ENCODE measurements at regions not wholly inside any gene's neighbourhood (a gene's known extent, or its start where the extent isn't known, plus 50 kb on each side); places are given as distances from the start of the nearest gene placed in this dataset.

- DNase-seq (ENCODE audit: low spot score) (no peak), ATAC-seq (ENCODE audit: low FRiP score) (peak; percentile 97)
- TF ChIP-seq CTCF (IDR thresholded peaks at IDR 0.05), result no peak
These were observed 53.0 kb upstream of the DAPP1 start for GRCh38 chr4:99763635-99764101.

DNA sequence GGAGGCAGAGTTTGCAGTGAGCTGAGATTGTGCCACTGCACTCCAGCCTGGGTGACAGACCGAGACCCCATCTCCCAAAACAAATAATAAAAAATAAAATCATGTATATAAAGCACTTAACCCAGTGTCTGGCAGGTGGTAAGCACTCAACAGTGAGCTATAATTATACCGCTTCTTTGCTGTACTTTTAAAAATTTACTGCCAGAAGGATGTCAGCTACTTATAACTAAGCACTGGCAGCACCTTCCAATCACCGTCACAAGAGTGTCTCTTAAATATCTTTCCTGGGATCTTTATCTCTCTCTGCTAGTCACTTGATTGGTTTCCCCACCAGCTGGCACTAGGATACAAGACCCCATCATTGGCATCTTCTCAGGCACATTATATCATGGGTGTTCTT is 53.9 kb upstream of the DAPP1 start:
- DNase-seq (ENCODE audit: low spot score), result no peak
- no peak for ATAC-seq (ENCODE audit: low FRiP score)
- TF ChIP-seq CTCF (IDR thresholded peaks at IDR 0.05), result no peak

- ATAC-seq (ENCODE audit: low FRiP score) (no peak), DNase-seq (ENCODE audit: low spot score) (no peak)
- TF ChIP-seq CTCF (IDR thresholded peaks at IDR 0.05), result no peak
These were observed 56.6 kb upstream of the DAPP1 start for GRCh38 chr4:99759988-99760387.

DNA sequence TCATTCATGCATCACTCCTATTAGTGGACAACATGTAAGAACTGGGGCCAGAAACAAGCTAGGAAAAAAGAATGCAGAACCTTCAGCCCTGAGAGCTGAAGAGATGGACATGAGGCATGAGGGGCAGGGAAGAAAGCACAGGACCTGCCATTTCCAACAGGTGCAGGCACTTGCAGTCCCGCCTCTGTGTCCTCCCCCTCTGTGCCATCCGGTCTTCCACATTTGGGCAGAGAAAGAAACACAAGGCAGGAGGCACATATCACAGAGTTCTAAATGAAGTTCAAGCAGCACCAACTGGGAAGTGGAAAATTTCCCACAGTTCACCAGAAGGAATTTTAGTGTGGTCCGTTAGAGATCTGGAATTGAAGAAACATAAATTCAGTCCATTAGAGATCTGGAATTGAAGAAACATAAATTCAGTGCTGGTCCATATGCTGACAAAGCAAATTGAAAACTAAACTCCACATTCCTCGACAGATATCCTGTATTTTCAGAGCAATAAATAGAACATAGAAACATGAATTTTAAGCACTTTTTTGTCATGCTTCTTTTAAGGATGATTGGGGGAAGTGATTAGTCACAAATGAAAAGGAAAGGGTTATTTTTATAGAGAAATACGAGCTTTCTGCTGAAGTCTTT is 57.2 kb upstream of the DAPP1 start:
- TF ChIP-seq CTCF (IDR thresholded peaks at IDR 0.05), result no peak
- DNase-seq (ENCODE audit: low spot score) (no peak), ATAC-seq (ENCODE audit: low FRiP score) (no peak)

DNA sequence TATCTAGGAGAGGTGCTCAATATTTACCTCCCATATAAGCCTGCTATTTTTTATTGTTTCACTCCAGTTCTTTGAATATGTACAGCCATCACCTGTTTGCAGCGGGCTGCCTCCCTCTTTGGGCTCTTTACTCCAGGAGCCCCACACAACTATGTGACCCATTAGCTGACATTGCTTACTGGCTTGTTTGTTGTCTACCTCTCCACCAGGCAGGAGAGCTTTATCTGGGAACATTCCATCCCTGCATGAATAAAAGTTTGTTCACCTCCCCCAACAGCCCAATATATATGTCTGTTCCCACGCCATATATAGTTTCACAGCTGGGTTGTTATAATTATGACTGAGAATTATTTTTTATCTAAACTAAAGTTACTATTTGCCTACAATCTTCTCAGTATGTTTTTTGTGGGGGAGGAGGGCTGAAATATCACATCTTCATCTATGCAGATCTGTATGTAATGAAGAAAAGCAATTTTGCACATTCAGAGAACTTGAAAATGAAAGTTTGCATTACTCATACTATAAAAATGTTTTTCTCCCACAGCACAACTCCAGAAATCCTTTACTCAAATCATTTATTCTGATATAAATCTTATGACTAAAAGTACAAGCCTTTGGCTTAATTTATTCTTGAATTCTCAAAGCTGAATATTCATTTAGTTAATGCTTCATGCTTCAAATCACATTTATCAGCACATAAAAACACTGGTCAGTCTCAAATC is 61.2 kb upstream of the DAPP1 start:
- ATAC-seq (ENCODE audit: low FRiP score) (peak; percentile 82), DNase-seq (ENCODE audit: low spot score) (no peak)
- no peak for TF ChIP-seq CTCF (IDR thresholded peaks at IDR 0.05)

- no peak for TF ChIP-seq CTCF (IDR thresholded peaks at IDR 0.05)
- ATAC-seq (ENCODE audit: low FRiP score) (no peak), DNase-seq (ENCODE audit: low spot score) (no peak)
These were observed 61.9 kb upstream of the DAPP1 start for GRCh38 chr4:99754756-99755155.

DNA sequence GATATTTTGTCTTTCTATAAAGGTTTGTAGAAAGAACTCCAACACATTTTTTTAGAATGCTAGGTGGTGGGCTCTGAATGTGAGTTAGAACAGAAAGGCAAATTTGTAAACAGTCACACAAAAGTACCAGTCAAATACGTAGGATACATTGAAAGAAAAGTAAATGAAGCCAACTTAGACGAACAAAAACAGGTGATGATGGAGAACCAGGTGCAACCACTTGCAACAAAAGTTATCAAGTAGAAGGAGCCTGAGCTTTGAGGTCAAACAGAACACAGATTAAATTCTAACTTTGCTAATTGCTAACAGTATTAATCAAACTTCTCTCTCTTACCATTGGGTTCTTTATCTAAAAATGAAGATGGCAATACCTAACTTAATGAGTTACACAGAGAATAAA is 62.7 kb upstream of the DAPP1 start:
- ATAC-seq (ENCODE audit: low FRiP score) (no peak), DNase-seq (ENCODE audit: low spot score) (no peak)
- no peak for TF ChIP-seq CTCF (IDR thresholded peaks at IDR 0.05)
